ENCODE measurements at regions not wholly inside any gene's neighbourhood (a gene's known extent, or its start where the extent isn't known, plus 50 kb on each side); places are given as distances from the start of the nearest gene placed in this dataset.

GRCh38 chr10:107971411-107971810, 806.9 kb upstream of the SORCS1 start:
- no peaks in the 10 kb centered on the region for H3K4me1 ChIP-seq
- H3K27ac ChIP-seq, result no peak overlapping the region
- TF ChIP-seq, protein P1, sequence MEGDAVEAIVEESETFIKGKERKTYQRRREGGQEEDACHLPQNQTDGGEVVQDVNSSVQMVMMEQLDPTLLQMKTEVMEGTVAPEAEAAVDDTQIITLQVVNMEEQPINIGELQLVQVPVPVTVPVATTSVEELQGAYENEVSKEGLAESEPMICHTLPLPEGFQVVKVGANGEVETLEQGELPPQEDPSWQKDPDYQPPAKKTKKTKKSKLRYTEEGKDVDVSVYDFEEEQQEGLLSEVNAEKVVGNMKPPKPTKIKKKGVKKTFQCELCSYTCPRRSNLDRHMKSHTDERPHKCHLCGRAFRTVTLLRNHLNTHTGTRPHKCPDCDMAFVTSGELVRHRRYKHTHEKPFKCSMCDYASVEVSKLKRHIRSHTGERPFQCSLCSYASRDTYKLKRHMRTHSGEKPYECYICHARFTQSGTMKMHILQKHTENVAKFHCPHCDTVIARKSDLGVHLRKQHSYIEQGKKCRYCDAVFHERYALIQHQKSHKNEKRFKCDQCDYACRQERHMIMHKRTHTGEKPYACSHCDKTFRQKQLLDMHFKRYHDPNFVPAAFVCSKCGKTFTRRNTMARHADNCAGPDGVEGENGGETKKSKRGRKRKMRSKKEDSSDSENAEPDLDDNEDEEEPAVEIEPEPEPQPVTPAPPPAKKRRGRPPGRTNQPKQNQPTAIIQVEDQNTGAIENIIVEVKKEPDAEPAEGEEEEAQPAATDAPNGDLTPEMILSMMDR (IDR thresholded peaks at IDR 0.05), result no peak
- TF ChIP-seq POLR2A (IDR thresholded peaks at IDR 0.05) (no peak), POLR2AphosphoS5 (IDR thresholded peaks at IDR 0.05) (no peak), EP300 (IDR thresholded peaks at IDR 0.05) (no peak)
- 93 to 94% methylated on average over 1 of the region's 1 CpG for WGBS, 2 donors
- DNase-seq, result no peak
- no peaks in the 10 kb centered on the region for H3K9me3 ChIP-seq
- H3K27me3 ChIP-seq, result no peaks in the 10 kb centered on the region
- ATAC-seq (ENCODE audit: low FRiP score in 2 of 2), result no peak
- H3K4me3 ChIP-seq, result no peak overlapping the region
- no peaks in the 10 kb centered on the region for H3K36me3 ChIP-seq

GRCh38 chr10:107970512-107970911, 806.0 kb upstream of the SORCS1 start:
- ATAC-seq (ENCODE audit: low FRiP score in 2 of 2), result no peak
- whole genome bisulfite sequencing, 2 donors, result 65 to 87% methylated on average over 3 of the region's 3 CpGs

DNA sequence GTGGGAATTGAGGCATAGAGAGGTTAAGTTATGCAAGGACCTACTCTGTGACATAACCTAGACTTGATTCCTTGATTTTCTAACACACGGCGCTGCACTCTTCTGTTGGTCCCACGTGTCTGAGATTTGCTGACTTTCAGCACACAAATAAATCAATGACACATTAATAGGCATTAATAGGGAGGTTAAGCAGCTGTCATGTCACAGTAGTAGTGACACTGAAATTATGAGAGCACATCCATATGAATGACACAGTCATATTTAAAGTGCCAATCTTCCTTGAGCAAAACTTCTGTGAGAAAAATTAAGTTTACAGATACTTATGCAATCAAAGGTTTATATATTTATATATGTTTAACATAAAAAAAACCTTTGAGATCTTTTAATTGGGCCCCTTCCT, 805.4 kb upstream of the SORCS1 start:
- Histone ChIP-seq H3K27ac (no peak overlapping the region), H3K27me3 (no peaks in the 10 kb centered on the region), H3K9me3 (no peaks in the 10 kb centered on the region), H3K36me3 (no peaks in the 10 kb centered on the region), H3K4me3 (no peak overlapping the region), H3K4me1 (no peaks in the 10 kb centered on the region)
- no peak for TF ChIP-seq POLR2AphosphoS5 (IDR thresholded peaks at IDR 0.05)
- no peak for TF ChIP-seq EP300 (IDR thresholded peaks at IDR 0.05)
- TF ChIP-seq POLR2A (IDR thresholded peaks at IDR 0.05), result no peak
- TF ChIP-seq, protein P1 (IDR thresholded peaks at IDR 0.05), result no peak
- ATAC-seq (ENCODE audit: low FRiP score in 2 of 2), result no peak
- 69 to 83% methylated on average over 3 of the region's 3 CpGs for WGBS, 2 donors
- no peak for DNase-seq

More at GRCh38 chr10:107970512-107970911, 806.0 kb upstream of the SORCS1 start:
- Histone ChIP-seq H3K4me3 (no peak overlapping the region), H3K36me3 (no peaks in the 10 kb centered on the region), H3K27me3 (no peaks in the 10 kb centered on the region), H3K9me3 (no peaks in the 10 kb centered on the region), H3K4me1 (no peaks in the 10 kb centered on the region), H3K27ac (no peak overlapping the region)
- TF ChIP-seq EP300 (IDR thresholded peaks at IDR 0.05), result no peak
- TF ChIP-seq, protein P1 (IDR thresholded peaks at IDR 0.05), result no peak
- TF ChIP-seq POLR2AphosphoS5 (IDR thresholded peaks at IDR 0.05), result no peak
- TF ChIP-seq POLR2A (IDR thresholded peaks at IDR 0.05), result no peak
- DNase-seq, result no peak

GRCh38 chr10:107966826-107967225, 802.3 kb upstream of the SORCS1 start:
- ATAC-seq (ENCODE audit: low FRiP score in 2 of 2), result no peak
- DNase-seq, result no peak
- no peaks in the 10 kb centered on the region for H3K27me3 ChIP-seq
- no peak overlapping the region for H3K27ac ChIP-seq
- no peaks in the 10 kb centered on the region for H3K36me3 ChIP-seq
- H3K9me3 ChIP-seq, result no peaks in the 10 kb centered on the region
- H3K4me3 ChIP-seq, result no peak overlapping the region
- no peaks in the 10 kb centered on the region for H3K4me1 ChIP-seq
- TF ChIP-seq POLR2A (IDR thresholded peaks at IDR 0.05) (no peak), EP300 (IDR thresholded peaks at IDR 0.05) (no peak), POLR2AphosphoS5 (IDR thresholded peaks at IDR 0.05) (no peak)
- TF ChIP-seq, protein P1 (IDR thresholded peaks at IDR 0.05), result no peak

Measured in upper lobe of left lung (tissue), 6 donors.